Thyroid gland (tissue), 4 donors: ENCODE measurements at regions not wholly inside any gene's neighbourhood (a gene's known extent, or its start where the extent isn't known, plus 50 kb on each side); places are given as distances from the start of the nearest gene placed in this dataset.

Experiments
- DNase-seq, 2 donors: peaks; one replicate each; pipeline ENCODE4 v3.0.0-alpha.2; 2019
- H3K27ac ChIP-seq, 3 donors: fragments of 200-600 bp; sonication (generic); 1 replicate in 2 of 3; 2 replicates in 1 of 3; pipeline ENCODE4 v1.5.1; 2016 to 2019; ENCODE audit warnings: mild to moderate bottlenecking in 1 of 3, moderate library complexity in 1 of 3
- H3K27me3 ChIP-seq: fragments of 200-600 bp; sonication (generic); one replicate; pipeline ENCODE4 v1.5.1; 2019
- H3K36me3 ChIP-seq, 2 donors: fragments of 200-600 bp; sonication (generic); one replicate each; pipeline ENCODE4 v1.5.1; 2016 to 2019
- H3K4me1 ChIP-seq, 2 donors: fragments of 200-600 bp; sonication (generic); one replicate each; pipeline ENCODE4 v1.5.1; 2017 to 2019
- H3K4me3 ChIP-seq, 3 donors: fragments of 200-600 bp; sonication (generic); replicated peaks in 1 of 3; 1 replicate in 2 of 3; 2 replicates in 1 of 3; pipeline ENCODE4 v1.5.1; 2016; ENCODE audit warnings: mild to moderate bottlenecking in 1 of 3
- H3K9me3 ChIP-seq: fragments of 200-600 bp; sonication (generic); one replicate; pipeline ENCODE4 v1.5.1; 2017
- CTCF ChIP-seq, 6 experiments: fragments of 200-600 bp in 3 of 6; fragments of 450-650 bp in 3 of 6; sonication (generic) in 3 of 6; IDR thresholded peaks; one replicate each; pipeline ENCODE4 v1.5.1; 2016 to 2019; ENCODE audit warnings: antibody characterized with exemption in 6 of 6, mild to moderate bottlenecking in 2 of 6, inconsistent platforms in 1 of 6, moderate library complexity in 1 of 6
- POLR2A ChIP-seq, 2 donors: fragments of 450-650 bp; IDR thresholded peaks; one replicate each; pipeline ENCODE4 v1.6.1; 2017; ENCODE audit warnings: antibody characterized with exemption in 2 of 2, mild to moderate bottlenecking in 2 of 2, moderate library complexity in 1 of 2
- WGBS, 2 donors: methylation state at CpG; one replicate each; pipeline ENCODE4 v1.1.5; 2017; 5-methylcytosine and 5-hydroxymethylcytosine counted together
- intact Hi-C: fragments of 100-400 bp; cut with DNase I; formaldehyde crosslinking; loops from one replicate; pipeline ENCODE4 v1.15.1; 2023

- H3K27ac ChIP-seq, result peak overlapping the region; percentile 22 to 56 (median 36)
- 49 to 51% methylated on average over 8 of the region's 8 CpGs for WGBS, 2 donors
These were observed 102.3 kb downstream of the FOXL1 start for GRCh38 chr16:86680661-86681030.

GRCh38 chr16:86681031-86681756 is 102.8 kb downstream of the FOXL1 start:
- no peak overlapping the region for H3K4me3 ChIP-seq

More at GRCh38 chr16:86680661-86681030, 102.3 kb downstream of the FOXL1 start:
- no peak for TF ChIP-seq CTCF (IDR thresholded peaks at IDR 0.05)
- TF ChIP-seq POLR2A (IDR thresholded peaks at IDR 0.05), result no peak
- no peaks in the 10 kb centered on the region for H3K4me1 ChIP-seq
- intact Hi-C loops, result no loop called here
- no peak for DNase-seq
- H3K36me3 ChIP-seq, result no peaks in the 10 kb centered on the region
- no peaks in the 10 kb centered on the region for H3K27me3 ChIP-seq
- H3K4me3 ChIP-seq, result no peak overlapping the region
- H3K9me3 ChIP-seq, result no peaks in the 10 kb centered on the region

GRCh38 chr16:86681757-86682106 is 103.4 kb downstream of the FOXL1 start:
- Histone ChIP-seq H3K9me3 (no peaks in the 10 kb centered on the region), H3K4me3 (no peak overlapping the region), H3K36me3 (no peaks in the 10 kb centered on the region), H3K27ac (peak overlapping the region in 1 of 3 donors; percentile 46), H3K27me3 (no peaks in the 10 kb centered on the region), H3K4me1 (no peaks in the 10 kb centered on the region)
- TF ChIP-seq POLR2A (IDR thresholded peaks at IDR 0.05) (no peak), CTCF (IDR thresholded peaks at IDR 0.05) (no peak)
- intact Hi-C loops, result no loop called here
- 82 to 87% methylated on average over 15 of the region's 15 CpGs for WGBS, 2 donors
- DNase-seq, result no peak

More at GRCh38 chr16:86681031-86681756, 102.8 kb downstream of the FOXL1 start:
- Histone ChIP-seq H3K27me3 (no peaks in the 10 kb centered on the region), H3K27ac (peak overlapping the region in 2 of 3 donors; percentile 46 to 56), H3K9me3 (no peaks in the 10 kb centered on the region), H3K36me3 (no peaks in the 10 kb centered on the region), H3K4me1 (no peaks in the 10 kb centered on the region)
- intact Hi-C loops, result no loop called here
- no peak for DNase-seq
- 74 to 79% methylated on average over 37 of the region's 37 CpGs for WGBS, 2 donors
- TF ChIP-seq POLR2A (IDR thresholded peaks at IDR 0.05) (no peak), CTCF (IDR thresholded peaks at IDR 0.05) (no peak)

- H3K36me3 ChIP-seq, result no peaks in the 10 kb centered on the region
These were observed 104.0 kb downstream of the FOXL1 start for GRCh38 chr16:86682219-86682904.

More at GRCh38 chr16:86682219-86682904, 104.0 kb downstream of the FOXL1 start:
- no peaks in the 10 kb centered on the region for H3K4me1 ChIP-seq
- H3K4me3 ChIP-seq, result no peak overlapping the region
- WGBS, 2 donors, result 78 to 86% methylated on average over 9 to 13 of the region's 14 CpGs
- TF ChIP-seq CTCF (IDR thresholded peaks at IDR 0.05), result no peak
- TF ChIP-seq POLR2A (IDR thresholded peaks at IDR 0.05), result no peak
- no peaks in the 10 kb centered on the region for H3K9me3 ChIP-seq
- H3K27ac ChIP-seq, result peak overlapping the region in 1 of 3 donors; percentile 46
- intact Hi-C loops, result no loop called here
- no peaks in the 10 kb centered on the region for H3K27me3 ChIP-seq
- no peak for DNase-seq
